NCI-H2029 (cell line): ENCODE measurements at regions not wholly inside any gene's neighbourhood (a gene's known extent, or its start where the extent isn't known, plus 50 kb on each side); places are given as distances from the start of the nearest gene placed in this dataset.

Experiments used
- DNase-seq: peaks from one replicate; lab custom pipeline; 2025; lab: John Stamatoyannopoulos, UW

DNA sequence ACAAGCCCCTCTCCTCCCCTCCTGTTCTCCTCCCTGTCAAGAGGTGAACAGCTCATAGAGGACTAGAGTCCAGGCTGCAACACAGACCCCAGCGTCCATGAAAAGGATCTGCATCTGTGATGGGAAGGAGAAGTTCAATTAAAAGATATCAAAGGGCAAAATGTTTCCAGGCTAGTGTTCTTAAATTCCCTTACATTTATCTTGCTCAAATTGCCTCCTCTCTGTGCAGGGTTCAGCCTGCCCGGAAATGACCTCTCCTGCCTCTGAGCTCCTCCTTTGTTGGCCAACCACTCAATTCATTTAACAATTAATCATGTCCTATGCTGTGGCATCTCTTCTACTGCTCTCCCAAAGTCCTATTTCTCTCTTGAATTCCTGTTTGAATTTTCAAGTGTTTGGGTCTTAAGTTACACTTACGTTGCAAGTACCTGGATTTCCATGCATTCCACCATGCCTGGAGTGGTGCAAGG lies 105.3 kb downstream of the TSN start:
- DNase-seq = no peak

DNA sequence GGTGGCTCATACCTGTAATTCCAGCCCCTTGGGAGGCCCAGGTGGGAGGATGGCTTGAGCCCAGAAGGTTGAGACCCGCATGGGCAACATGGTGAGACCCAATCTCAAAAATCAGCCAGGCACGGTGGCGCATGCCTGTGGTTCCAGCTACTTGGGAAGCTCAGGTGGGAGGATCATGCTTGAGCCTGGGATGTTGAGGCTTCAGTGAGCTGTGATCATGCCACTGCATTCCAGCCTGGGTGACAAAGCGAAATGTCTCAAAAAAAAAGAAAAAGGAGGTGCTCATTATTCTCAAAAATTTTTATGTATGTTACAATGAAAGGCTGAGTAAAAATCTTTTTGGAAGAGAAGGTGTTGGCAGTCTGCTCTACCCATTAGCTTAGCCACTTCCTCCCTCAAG lies 106.8 kb downstream of the TSN start:
- DNase-seq = no peak

DNA sequence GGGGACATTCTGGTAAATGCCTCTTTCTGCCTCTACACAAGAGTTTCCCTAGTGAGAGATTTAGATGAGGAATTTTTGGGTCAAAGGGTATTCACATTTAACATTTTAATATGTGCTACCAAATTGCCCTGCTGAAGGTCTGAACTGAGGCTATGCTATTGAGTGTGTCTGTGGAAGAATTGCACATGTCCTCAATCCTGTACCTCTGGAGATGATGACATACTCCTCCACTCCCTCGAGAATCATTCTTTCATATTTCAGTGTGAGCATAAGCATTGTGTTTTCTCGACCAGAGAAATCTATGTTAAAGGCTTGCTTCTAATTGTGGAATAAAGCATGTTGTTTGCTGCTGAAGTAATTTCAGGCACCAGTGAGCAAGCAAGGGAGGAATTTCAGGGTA lies 110.5 kb downstream of the TSN start:
- DNase-seq = no peak

DNA sequence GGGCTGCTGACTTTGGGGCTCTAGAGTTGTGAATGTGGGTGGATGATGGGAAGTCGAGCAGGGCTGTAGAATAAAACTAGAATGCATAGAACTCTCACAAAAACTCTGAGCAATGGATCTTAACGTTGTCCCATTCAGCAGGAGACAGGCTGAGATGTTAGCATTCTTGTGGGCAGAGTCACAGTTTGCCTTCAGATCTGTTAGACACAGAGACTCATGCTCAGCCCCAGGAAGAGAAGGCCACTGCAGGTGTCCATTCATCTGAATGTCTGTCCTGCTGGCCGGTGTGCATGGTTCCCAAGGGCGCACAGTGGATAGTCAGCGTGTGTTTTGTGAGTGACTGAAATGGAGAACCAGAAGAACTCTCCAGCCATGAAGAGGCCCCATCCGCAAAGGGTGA lies 111.3 kb downstream of the TSN start:
- no peak for DNase-seq

DNA sequence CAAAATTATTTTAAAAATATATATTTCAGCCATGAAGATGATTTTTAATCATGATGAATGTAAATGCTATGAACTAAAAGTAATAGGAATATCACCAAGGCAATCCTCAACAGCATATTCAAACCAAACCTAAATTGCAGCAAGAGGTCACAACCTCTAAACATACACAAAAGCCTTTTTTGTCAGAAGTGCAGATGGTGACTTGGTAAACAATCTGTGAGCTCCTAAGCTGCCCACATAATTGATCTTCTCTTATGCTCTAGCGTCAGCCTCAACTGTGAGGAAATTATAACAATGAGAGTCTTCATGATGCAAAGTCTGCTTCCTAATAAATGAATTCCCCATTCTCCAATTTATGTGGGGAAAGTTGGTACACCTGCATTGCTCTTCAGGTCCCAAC lies 113.2 kb downstream of the TSN start:
- DNase-seq = no peak

DNA sequence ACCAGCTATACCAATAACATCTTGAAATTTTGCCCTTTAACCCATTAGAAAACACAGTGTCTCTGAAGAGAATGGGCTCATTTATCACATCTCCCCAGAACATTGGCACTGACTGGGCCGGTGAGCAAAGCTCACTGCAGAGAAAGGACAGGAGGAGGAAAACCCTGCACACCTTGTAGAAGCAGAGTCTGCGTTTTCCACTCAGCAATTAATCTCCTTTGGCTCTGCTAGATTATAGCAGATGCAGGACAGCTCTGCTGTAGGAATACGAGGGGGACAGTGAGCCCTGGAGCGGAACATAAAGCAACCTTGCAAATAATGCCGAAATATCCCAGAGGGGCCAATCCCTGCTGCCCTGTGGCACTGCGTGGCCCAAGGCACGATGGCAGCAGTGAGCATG lies 113.9 kb downstream of the TSN start:
- no peak for DNase-seq

DNA sequence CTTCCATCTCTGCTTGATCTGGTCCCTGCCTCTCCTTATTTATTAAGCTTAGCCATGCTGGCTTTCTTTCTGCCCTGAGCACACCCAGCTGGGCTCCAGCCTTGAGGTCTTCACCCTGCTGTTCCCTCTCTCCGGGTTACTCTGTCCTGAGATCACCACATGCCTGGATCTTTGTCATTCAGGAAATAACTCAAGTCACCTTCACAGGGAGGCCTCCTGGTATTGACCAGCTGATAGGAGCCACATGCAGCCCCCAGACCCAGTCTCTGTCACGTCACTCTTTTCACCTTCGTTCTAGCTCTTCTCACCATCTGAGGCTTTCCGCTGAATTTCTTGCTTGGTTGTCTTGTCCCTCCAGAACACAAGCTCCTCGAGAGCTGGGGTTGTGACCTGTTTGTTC lies 114.4 kb downstream of the TSN start:
- no peak for DNase-seq

DNA sequence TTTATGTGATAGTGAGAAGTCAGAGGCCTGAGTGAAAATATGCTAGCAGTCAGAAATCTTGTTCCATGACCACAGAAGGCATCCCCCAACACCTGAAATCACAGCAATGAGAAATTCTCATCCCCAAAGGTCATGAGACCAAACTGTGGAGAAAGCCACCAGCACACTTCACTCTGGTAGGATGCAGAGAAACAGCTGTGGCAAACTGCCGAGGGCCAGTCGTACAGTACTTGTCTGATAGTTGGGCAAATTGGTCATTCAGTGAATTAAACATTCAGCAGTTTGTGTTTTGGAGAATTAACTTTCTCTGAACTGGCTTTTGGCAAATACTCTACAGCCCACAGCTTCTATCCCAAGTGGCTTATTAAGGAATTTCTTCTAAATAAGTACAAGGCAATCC lies 117.2 kb downstream of the TSN start:
- no peak for DNase-seq

DNA sequence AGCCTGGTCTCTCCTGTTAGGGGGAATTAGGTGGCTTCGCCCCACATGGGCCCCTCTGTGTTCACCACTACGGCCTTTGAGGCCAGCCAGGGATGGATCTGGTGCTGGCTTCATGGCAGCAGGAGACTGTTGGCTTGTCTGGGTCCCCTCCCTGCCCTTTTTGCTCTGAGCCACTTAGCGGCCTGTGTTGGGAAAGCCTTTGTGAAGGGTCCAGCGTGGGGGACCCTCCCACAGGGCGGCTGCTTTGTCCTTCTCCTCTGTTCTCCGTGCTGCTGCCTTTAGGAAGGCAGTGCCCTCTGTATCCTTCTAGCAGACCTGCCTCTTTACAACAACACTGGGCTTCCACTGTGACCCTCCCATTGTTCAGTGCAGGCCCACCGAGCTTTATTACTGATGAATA lies 118.4 kb downstream of the TSN start:
- DNase-seq = no peak

DNA sequence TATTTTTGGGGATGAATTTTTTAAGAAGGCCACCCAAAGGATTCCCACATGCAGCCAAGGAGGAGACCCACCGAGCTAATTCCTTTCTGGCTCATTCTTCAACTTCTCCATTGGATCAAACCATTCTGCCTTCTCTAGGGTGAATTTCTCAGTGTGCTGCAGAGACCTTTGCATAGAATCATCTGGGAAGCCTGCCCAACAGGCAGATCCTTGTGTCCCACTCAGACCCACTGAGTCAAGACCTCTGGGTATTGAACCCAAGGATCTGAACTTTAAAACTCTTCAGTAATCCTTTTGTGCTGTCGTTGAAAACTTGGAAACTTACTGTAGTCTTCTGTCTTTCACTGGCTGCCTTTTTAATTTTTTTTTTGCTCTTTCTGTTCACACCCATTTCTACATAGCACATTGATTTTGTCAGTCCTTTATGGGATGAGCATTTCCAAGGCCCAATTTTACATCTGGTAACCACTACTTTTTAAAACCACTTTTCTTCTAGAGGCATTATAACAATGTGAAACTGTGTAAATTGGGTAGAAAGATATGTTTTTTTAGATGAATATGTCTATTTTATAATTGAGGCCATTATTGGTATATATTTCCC lies 120.2 kb downstream of the TSN start:
- DNase-seq = no peak

DNA sequence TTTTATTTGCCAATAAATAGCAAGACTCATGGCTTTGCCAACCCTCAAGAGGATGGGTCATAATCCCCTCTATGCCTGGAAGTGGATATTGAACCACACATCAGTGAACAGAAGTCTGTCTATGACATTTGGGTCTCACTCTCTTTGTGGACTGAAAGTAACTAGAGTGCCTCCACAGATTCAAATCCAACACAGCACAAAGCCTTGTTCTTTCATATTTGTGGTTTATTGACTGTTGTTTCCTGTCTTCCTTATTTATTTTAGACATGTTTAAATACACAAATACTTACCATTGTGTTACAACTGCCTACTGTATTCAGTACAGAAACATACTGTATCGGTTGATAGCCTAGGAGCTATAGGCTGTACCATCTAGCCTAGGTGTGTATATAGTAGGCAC lies 121.9 kb downstream of the TSN start:
- no peak for DNase-seq

DNA sequence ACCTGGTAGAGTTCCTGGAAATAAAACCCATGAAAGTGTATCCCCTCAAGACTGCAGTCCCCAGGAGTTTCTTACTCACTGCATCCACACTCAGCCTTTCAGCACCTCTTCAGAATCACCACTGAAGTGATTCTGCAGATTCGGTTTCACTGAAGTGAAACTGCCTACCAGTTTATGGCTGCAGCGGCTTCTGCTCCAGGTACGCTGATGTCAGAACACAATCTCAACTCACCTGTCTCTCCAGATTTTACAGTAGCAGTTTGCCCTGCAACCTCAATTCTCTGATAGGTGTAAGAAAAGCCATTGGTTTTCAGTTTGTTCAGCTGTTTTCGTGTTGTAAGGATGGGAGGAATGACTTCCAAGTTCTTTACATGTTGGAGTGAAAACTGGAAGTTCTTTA lies 124.8 kb downstream of the TSN start:
- no peak for DNase-seq

DNA sequence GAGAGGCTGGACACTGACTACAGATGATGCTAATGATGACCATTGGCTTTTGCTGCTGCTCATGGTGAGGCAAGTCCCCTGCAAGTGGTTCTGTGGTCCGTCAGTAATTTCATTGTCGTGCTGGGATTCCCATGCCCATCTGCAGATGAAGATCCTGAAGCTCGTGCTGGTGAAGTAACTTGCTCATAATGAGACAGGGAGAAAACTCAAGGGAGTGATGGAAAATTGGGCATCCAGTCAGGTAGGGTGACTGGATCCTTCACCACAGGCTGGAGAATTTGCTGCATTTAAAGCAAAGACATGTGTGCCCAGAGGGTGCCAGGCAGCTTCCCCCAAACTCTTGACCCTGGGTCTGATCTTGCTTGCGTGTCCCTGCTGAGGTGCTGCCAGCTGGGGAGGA lies 125.6 kb downstream of the TSN start:
- DNase-seq = no peak

DNA sequence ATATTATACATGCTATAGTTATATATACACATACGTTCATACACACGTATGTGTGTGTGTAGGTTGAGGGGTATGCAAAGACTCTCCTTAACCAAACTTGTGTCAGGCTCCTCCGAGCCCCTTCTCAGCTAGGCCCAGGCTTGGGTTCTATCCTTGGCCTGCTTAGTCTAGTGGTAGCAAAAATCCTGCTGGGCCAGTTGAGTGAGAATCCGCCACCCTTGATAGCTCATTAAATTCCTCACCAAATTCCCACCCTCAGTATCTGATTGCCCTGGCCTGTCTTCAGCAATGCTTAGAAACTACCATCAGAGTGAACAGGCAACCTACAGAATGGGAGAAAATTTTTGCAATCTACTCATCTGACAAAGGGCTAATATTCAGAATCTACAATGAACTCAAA lies 126.5 kb downstream of the TSN start:
- DNase-seq = no peak

DNA sequence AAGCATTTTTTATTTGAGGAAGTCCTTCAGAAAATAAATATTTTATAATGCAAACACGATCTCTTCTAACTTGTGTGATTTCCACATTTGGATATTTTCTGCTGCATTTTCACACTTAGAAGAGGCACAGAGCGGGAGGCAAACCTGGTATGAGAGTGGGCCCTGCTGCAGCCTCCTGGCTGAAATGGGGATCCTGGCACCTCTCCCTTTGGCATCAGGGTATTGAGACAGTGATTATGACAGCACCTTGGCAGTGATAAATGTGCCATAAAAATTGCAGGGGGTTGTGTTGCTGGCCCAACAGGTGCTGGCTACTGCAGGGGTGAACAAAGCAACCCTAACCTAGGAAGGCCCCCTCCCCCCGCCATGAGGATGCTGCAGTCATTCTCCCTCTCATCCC lies 128.6 kb downstream of the TSN start:
- no peak for DNase-seq

DNA sequence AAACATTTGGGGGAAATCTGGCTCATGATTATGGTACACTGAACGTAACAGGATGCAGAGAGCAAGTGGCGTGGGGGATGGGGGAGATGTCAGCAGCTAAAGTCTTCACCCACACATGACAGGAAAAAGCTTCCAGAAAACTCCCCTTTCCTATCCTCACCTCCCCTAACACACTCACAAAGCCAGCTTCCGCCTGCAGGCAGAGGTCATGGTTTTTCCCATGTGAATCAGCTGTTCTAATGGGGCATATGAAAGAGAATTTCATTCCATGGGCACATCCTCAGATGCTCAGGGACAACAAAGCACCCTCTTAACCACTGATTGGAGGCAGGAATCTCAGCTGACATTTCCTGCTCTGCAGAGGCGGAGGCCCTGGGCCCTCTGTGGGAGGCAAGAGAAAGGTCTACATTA lies 129.1 kb downstream of the TSN start:
- DNase-seq = no peak

DNA sequence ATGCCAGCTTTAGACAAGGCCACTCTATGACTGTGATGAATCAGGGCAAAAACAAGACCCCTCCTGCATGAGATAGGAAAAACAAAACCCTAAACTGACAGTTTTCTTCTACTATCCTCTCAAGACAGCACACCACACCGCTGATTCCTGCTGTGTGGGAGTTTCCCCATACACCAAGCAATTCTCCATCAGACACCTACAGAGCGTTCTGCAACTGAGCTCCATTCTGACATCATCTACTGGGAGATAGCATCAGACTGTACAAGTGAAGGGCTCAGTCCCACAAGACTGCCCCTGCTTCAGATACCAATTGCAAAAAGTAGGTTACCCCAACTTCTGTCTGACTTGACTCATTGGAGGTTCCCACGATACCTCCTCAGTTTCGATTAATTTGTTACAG lies 130.6 kb downstream of the TSN start:
- DNase-seq = no peak

DNA sequence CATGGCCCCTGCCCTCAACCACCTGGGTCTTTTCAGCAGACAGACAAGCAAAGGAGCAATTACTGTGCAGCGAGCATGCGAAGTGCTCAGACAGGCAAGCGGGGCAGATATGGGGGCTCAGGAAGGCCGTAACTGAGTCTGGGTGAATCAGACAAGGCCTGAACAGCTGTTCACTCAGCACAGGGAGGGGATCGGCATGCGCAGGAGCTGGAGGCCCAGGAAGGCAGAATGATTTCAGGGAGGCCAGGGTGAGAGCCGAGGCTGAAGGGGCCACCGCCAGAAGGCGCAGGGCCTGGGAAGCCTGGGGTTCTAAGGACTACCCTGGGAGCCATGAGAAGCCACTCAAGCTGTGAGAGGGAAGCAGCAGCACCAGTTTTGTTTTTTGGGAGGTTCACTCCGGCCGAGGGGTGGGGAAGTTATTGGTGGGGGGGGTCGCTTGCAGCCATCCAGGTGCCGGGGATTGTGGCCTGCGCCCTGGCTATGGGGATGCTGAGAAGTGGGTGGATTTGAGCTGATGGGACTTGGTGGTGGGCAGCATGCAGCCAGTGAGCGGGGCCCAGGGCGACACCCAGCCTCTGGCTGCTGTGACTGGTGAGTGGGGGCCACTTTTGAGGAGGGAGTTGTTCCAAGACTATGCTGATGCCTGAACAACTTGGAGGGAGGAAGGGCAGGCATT lies 132.2 kb downstream of the TSN start:
- DNase-seq = no peak

DNA sequence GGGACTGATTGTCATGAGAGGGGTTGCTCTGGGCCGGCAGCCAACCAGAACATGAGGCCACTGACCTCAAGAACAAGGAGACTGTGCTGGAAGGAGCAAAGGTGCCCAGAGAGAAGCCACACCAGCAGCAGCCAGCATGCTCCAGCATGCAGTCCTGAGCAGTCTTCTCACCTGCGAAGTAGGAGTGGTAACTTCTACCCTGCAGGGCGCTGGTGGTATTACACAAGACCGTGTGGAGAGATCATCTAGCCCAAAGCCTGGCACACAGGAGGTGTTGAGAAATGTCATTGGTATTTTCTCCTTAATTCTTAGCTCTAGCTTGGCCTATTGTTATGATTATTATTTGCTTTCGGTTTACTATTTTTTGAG lies 132.7 kb downstream of the TSN start:
- DNase-seq = no peak

DNA sequence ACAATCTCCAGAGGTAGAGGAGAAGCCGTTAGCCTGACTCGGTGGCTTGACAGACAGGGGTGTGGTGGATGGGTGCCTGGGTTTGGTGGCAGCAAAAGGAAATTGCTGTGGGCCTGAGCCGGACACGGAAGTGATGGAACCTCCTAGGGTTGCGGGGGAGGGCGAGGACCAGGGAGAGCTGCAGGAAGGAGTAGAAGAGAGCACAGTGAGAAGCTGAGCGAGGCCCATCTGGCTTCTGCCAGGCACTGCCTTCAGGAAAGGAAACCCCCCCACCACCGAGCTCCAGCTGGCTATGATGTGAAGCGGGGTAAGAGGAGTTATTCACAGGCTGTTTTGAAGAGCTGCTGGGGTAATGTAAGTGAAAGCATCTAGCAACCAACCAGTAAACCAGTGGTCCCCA lies 134.6 kb downstream of the TSN start:
- DNase-seq = no peak

DNA sequence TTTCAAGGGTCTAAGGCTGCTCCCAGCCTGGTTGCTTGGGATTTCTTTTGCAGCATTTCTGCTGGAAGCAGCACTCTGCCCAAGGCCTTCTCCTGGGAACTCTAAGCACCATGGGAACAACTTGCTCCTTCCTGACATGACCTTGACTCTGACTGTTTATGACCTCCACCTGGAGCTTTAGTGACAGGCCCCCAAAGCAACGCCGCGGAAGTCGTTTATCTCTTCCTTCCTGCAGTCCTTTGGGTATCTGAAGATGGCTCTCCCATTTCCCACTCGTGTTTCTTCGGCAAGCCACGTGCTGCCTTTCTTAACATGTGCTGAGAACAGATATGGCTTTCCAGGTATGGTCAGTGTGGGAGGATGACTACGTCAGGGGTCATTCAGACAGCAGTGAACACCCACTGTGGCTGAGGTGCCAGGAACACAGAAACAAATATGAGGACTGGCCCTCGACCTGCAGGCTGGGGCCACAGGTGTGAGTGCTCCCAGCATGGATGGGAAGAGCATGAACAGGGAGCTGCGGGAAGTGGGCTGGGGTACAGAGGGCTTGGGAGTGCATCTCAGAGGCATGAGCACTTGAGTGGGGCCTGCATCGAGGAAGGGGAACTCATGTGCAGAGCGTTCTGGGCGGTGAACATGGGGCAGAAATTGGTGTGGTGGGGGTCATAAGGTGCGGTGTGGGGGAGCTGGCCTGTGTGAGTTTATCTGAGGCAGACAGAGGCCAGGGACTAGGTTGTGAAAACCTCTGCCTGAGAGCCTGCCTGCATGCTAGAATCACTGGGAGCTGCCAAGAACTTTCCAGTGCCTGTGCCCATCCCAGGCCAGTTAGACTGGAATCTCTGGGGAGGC lies 140.5 kb downstream of the TSN start:
- no peak for DNase-seq

DNA sequence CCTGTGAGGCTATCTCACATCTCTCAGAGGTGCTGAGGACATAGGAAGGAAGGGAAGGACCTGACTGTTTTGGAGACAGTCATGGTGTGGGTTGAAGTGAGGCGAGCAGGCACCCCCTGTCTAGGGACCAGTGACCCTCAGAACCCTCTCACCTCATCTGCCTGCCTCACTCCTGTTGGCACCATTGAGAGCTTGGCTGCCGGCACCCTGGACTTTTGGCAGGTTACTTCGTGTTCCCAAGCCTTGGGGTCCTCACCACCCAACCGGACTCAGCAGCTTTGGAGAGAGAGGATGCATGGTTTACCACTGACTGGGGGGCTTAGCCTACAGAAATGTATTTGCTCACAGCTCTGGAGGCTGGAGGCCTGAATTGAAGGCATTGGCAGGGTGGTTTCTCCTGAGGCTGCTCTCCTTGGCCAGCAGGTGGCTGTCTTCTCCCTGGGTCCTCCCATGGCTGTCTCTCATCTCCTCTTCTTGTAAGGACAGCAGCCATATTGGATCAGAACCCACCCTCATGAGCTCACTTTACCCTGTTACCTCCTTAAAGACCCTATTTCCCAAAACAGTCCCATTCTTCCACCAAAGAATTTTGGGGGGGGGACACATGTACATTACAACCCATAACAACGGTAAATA lies 142.0 kb downstream of the TSN start:
- DNase-seq = no peak

DNA sequence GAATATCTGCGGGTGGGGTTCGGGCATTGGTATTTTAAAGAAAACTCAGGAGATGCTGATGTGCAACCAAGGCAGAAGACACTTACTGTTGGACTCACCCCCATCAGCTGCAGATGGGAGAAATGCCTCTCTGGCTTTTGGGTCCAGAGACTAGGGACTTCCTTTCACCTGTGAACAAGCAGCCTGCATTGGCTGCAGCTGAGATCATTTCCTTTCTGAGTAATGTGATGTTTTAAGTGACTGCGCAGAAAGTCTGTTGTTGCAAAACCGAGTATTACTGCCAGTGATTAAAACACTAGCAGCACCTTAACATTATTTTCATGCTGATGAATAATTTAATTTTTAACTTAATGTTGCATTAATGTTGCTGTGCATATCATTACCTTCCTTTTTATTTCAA lies 143.0 kb downstream of the TSN start:
- no peak for DNase-seq
